SU-DHL-6 (cell line): ENCODE measurements at regions not wholly inside any gene's neighbourhood (a gene's known extent, or its start where the extent isn't known, plus 50 kb on each side); places are given as distances from the start of the nearest gene placed in this dataset.

Source experiments
- H2AFZ ChIP-seq: fragments of 200-600 bp; sonication (generic); 2 replicates; pipeline ENCODE4 v1.6.1; 2014; ENCODE audit warnings: low read depth, mild to moderate bottlenecking, moderate library complexity, mixed read lengths, antibody characterized with exemption, low read length; ENCODE audit not compliant: severe bottlenecking
- H3F3A ChIP-seq: fragments of 200-600 bp; shearing (Covaris generic); 2 replicates; pipeline ENCODE4 v1.6.0; 2016; ENCODE audit warnings: antibody characterized with exemption, mild to moderate bottlenecking; ENCODE audit not compliant: insufficient read depth
- H3K27ac ChIP-seq: fragments of 200-600 bp; sonication (generic); 2 replicates; pipeline ENCODE4 v1.5.1; 2016; ENCODE audit warnings: low read depth, mild to moderate bottlenecking, low read length, moderate library complexity, mixed read lengths
- H3K27me3 ChIP-seq: fragments of 200-600 bp; sonication (generic), shearing (Covaris generic); 2 replicates; pipeline ENCODE4 v1.6.0; 2014; ENCODE audit warnings: mild to moderate bottlenecking, low read length
- H3K36me3 ChIP-seq: fragments of 200-600 bp; sonication (generic); 2 replicates; pipeline ENCODE4 v1.6.1; 2014; ENCODE audit warnings: mild to moderate bottlenecking, low read length, mixed read lengths
- H3K4me2 ChIP-seq: fragments of 300-600, 200-600 bp; shearing (Covaris generic), sonication (generic); 2 replicates; pipeline ENCODE4 v1.6.0; 2014; ENCODE audit warnings: low read length, low read depth, mild to moderate bottlenecking; ENCODE audit not compliant: poor library complexity, severe bottlenecking
- H3K4me3 ChIP-seq: fragments of 200-600 bp; sonication (generic); 2 replicates; pipeline ENCODE4 v1.5.1; 2014; ENCODE audit warnings: antibody characterized with exemption, low read length, mild to moderate bottlenecking, mixed read lengths; ENCODE audit not compliant: insufficient read depth, poor library complexity, severe bottlenecking
- H3K79me2 ChIP-seq: fragments of 200-600 bp; sonication (generic); 2 replicates; pipeline ENCODE4 v1.6.1; 2014; ENCODE audit warnings: mild to moderate bottlenecking, low read length, moderate library complexity; ENCODE audit not compliant: insufficient read depth
- H3K9ac ChIP-seq: fragments of 200-600 bp; sonication (generic); 2 replicates; pipeline ENCODE4 v1.7.0; 2014; ENCODE audit warnings: mild to moderate bottlenecking, low read length
- H3K9me2 ChIP-seq: fragments of 200-600 bp; sonication (generic); replicated peaks from 2 replicates; pipeline ENCODE4 v1.6.1; 2014; ENCODE audit warnings: low read length; ENCODE audit not compliant: insufficient read depth
- H3K9me3 ChIP-seq: fragments of 200-600 bp; sonication (generic); 2 replicates; pipeline ENCODE4 v1.6.1; 2014; ENCODE audit warnings: low read length, mixed read lengths; ENCODE audit not compliant: insufficient read depth
- H4K20me1 ChIP-seq: fragments of 200-600 bp; sonication (generic); 2 replicates; pipeline ENCODE4 v1.6.1; 2014; ENCODE audit warnings: low read depth, mild to moderate bottlenecking, antibody characterized with exemption, low read length, moderate library complexity, mixed read lengths
- EZH2phosphoT487 ChIP-seq: fragments of 200-600 bp; sonication (generic), shearing (Covaris generic); conservative IDR thresholded peaks from 2 replicates; pipeline ENCODE4 v1.6.1; 2018; ENCODE audit warnings: mild to moderate bottlenecking, antibody characterized with exemption, low read length, moderate library complexity, mixed read lengths
- TF ChIP-seq, protein P1 (sequence below): fragments of 200-600 bp; sonication (generic); IDR thresholded peaks from one replicate; pipeline ENCODE4 v1.5.1; 2017; ENCODE audit warnings: antibody characterized with exemption, mild to moderate bottlenecking, low read length, moderate library complexity; ENCODE audit not compliant: insufficient read depth, poor library complexity, severe bottlenecking

- Histone ChIP-seq H3K4me3 (no peak overlapping the region), H3K27me3 (no peaks in the 10 kb centered on the region), H3F3A (no peaks in the 10 kb centered on the region), H4K20me1 (no peaks in the 10 kb centered on the region), H3K4me2 (no peak overlapping the region), H3K79me2 (no peaks in the 10 kb centered on the region), H3K9ac (no peak overlapping the region), H3K9me2 (no peaks in the 10 kb centered on the region), H3K9me3 (no peaks in the 10 kb centered on the region), H3K27ac (no peak overlapping the region), H3K36me3 (no peaks in the 10 kb centered on the region), H2AFZ (no peak overlapping the region)
- TF ChIP-seq, protein P1, sequence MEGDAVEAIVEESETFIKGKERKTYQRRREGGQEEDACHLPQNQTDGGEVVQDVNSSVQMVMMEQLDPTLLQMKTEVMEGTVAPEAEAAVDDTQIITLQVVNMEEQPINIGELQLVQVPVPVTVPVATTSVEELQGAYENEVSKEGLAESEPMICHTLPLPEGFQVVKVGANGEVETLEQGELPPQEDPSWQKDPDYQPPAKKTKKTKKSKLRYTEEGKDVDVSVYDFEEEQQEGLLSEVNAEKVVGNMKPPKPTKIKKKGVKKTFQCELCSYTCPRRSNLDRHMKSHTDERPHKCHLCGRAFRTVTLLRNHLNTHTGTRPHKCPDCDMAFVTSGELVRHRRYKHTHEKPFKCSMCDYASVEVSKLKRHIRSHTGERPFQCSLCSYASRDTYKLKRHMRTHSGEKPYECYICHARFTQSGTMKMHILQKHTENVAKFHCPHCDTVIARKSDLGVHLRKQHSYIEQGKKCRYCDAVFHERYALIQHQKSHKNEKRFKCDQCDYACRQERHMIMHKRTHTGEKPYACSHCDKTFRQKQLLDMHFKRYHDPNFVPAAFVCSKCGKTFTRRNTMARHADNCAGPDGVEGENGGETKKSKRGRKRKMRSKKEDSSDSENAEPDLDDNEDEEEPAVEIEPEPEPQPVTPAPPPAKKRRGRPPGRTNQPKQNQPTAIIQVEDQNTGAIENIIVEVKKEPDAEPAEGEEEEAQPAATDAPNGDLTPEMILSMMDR, result no peak
- TF ChIP-seq EZH2phosphoT487, result no peak
Observed at GRCh38 chr1:217260676-217261075, 370.2 kb downstream of the GPATCH2 start.

DNA sequence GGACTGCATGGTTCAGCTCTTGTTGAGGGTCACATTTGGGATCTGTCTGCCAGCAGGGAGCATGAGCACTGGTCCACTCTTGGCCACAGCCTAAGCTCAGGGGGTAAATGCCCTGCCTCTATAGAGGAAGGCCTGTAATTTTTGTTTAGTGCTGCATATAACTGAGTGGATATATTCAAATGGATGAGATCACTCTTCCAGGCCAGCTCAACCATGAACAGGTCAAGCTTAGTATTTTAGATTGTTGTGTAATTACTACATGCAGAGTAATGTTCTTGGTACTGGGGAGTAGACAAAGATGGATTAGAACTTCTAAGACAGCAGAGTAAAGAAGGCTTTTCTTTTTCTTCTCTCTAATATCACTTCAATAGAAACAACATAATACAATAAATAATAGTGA is 376.9 kb downstream of the GPATCH2 start:
- no peaks in the 10 kb centered on the region for H3K79me2 ChIP-seq
- H2AFZ ChIP-seq, result no peak overlapping the region
- H3K27me3 ChIP-seq, result no peaks in the 10 kb centered on the region
- H3K4me2 ChIP-seq, result no peak overlapping the region
- H3K36me3 ChIP-seq, result no peaks in the 10 kb centered on the region
- no peaks in the 10 kb centered on the region for H3K9me3 ChIP-seq
- no peaks in the 10 kb centered on the region for H3K9me2 ChIP-seq
- TF ChIP-seq EZH2phosphoT487, result no peak
- TF ChIP-seq, protein P1, result no peak
- H4K20me1 ChIP-seq, result no peaks in the 10 kb centered on the region
- H3K9ac ChIP-seq, result no peak overlapping the region
- no peaks in the 10 kb centered on the region for H3F3A ChIP-seq
- H3K4me3 ChIP-seq, result no peak overlapping the region
- no peak overlapping the region for H3K27ac ChIP-seq

GRCh38 chr1:217253351-217253750 is 377.5 kb downstream of the GPATCH2 start:
- H3K9me2 ChIP-seq, result no peaks in the 10 kb centered on the region
- no peak overlapping the region for H3K4me2 ChIP-seq
- H3K9me3 ChIP-seq, result no peaks in the 10 kb centered on the region
- no peaks in the 10 kb centered on the region for H3K79me2 ChIP-seq
- no peak overlapping the region for H2AFZ ChIP-seq
- H3K36me3 ChIP-seq, result no peaks in the 10 kb centered on the region
- no peak overlapping the region for H3K4me3 ChIP-seq
- H4K20me1 ChIP-seq, result no peaks in the 10 kb centered on the region
- TF ChIP-seq EZH2phosphoT487, result no peak
- TF ChIP-seq, protein P1, result no peak
- H3K27ac ChIP-seq, result no peak overlapping the region
- no peak overlapping the region for H3K9ac ChIP-seq
- H3F3A ChIP-seq, result no peaks in the 10 kb centered on the region
- H3K27me3 ChIP-seq, result no peaks in the 10 kb centered on the region
